T-helper 1 cell treated with Interleukin-12 subunit alpha and Interleukin-12 subunit beta and Interleukin-4 antibody, amounts not matched to agents 30 μg/mL and 1 μg/mL, for 36 hours (primary cell): ENCODE measurements at regions not wholly inside any gene's neighbourhood (a gene's known extent, or its start where the extent isn't known, plus 50 kb on each side); places are given as distances from the start of the nearest gene placed in this dataset.

Experiments used
- H3K27ac Mint-ChIP-seq: one replicate; pipeline ENCODE4 v1.8.0; 2021; ENCODE audit warnings: mild to moderate bottlenecking, mixed read lengths
- H3K27me3 Mint-ChIP-seq: one replicate; pipeline ENCODE4 v1.8.0; 2021; ENCODE audit warnings: low read depth, mixed read lengths
- H3K36me3 Mint-ChIP-seq: one replicate; pipeline ENCODE4 v1.8.0; 2021; ENCODE audit warnings: low read depth, mixed read lengths
- H3K4me1 Mint-ChIP-seq: one replicate; pipeline ENCODE4 v1.8.0; 2021; ENCODE audit warnings: low read depth, mixed read lengths
- H3K4me3 Mint-ChIP-seq: one replicate; pipeline ENCODE4 v1.8.0; 2021; ENCODE audit warnings: mild to moderate bottlenecking, moderate library complexity, mixed read lengths
- H3K9me3 Mint-ChIP-seq: one replicate; pipeline ENCODE4 v1.8.0; 2021; ENCODE audit warnings: mixed read lengths

- Mint-ChIP-seq H3K27me3 (peaks cover 16% of the 10 kb centered on the region), H3K9me3 (peaks cover 5% of the 10 kb centered on the region), H3K27ac (no peak overlapping the region), H3K4me1 (peaks cover 4% of the 10 kb centered on the region), H3K4me3 (no peak overlapping the region), H3K36me3 (no peaks in the 10 kb centered on the region)
Observed at GRCh38 chr11:45085646-45086501, 60.6 kb upstream of the PRDM11 start.

- Mint-ChIP-seq H3K27ac (no peak overlapping the region), H3K27me3 (peaks cover 19% of the 10 kb centered on the region), H3K9me3 (peaks cover 2% of the 10 kb centered on the region), H3K4me1 (peaks cover 3% of the 10 kb centered on the region), H3K4me3 (no peak overlapping the region), H3K36me3 (no peaks in the 10 kb centered on the region)
Observed at GRCh38 chr11:45086526-45086925, 59.9 kb upstream of the PRDM11 start.

DNA sequence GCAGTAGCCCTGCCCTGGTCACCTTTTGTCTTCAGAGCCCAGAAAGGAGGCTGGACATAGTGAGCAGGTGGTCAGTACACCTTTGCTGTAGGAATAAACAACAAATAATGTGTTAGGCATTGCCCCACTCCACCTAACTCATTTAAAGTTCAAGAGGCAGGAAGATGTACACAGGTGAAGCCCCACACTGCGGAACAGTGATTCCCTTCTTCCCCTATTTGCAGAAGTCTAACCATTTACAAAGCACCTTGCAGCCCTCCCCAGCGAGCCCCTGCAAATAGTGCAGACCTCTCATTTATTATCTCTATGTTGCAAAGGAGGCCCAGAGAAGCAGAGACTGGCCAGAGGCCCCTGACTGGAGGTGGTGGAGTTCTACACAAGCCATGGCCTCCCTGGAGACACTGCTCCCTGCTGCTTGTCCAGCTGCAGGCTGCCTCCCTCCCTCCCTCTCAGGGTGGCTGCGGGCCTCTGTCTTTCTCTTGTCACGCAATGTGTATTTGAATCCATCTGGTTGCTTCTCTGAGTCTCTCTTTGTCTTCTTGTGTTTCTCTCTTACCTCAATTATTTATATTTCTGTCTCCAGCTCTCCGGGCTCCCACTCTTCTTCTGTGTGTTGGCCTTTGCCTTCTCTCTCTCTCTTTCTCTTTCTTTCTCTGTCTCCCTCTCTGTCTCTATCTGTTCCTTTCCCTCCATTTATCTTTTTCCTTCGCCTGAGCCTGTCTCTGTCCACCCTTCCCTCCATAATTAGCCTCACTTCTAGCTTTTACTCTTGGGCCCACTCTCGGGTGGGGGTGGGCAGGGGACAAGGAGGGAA, 59.1 kb upstream of the PRDM11 start:
- Mint-ChIP-seq H3K9me3 (no peaks in the 10 kb centered on the region), H3K4me1 (peaks cover 3% of the 10 kb centered on the region), H3K27ac (no peak overlapping the region), H3K4me3 (no peak overlapping the region), H3K36me3 (no peaks in the 10 kb centered on the region), H3K27me3 (peaks cover 20% of the 10 kb centered on the region)

DNA sequence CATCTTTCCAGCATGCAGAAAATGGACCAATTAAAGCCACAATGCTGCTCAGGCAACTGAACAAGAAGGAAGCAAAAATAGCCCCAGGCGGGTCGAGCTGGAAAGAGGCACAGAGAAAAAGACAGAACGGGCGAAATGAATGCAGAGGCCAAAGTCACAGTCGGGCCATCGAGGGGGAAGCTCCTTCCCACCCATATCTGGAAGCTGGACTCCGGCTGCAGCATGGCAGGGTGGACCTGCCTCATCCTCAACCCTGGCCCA, 58.6 kb upstream of the PRDM11 start:
- H3K4me3 Mint-ChIP-seq = no peak overlapping the region
- H3K36me3 Mint-ChIP-seq = no peaks in the 10 kb centered on the region
- no peaks in the 10 kb centered on the region for H3K9me3 Mint-ChIP-seq
- no peak overlapping the region for H3K27ac Mint-ChIP-seq
- peaks cover 17% of the 10 kb centered on the region for H3K27me3 Mint-ChIP-seq
- no peaks in the 10 kb centered on the region for H3K4me1 Mint-ChIP-seq

DNA sequence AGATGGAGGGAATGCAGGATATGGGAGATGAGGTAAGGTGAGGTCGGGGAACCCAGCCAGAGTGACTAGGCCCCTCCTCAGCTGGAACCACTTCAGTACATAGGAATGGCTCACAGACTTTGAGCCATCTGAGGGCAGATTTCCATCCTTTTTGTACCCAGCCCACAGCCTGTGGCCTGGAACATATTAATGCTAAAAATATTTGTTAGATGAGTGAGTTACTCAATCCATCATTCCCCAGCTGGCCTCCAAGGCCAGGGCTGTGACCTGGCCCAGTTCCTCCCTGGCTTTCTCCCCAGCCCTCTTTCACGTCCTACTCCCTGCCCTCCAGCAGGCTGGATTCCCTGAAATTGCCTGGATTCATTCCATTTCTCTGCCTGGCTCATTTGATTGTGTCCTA, 57.2 kb upstream of the PRDM11 start:
- Mint-ChIP-seq H3K4me1 (peaks cover 2% of the 10 kb centered on the region), H3K27ac (no peak overlapping the region), H3K9me3 (no peaks in the 10 kb centered on the region), H3K4me3 (no peak overlapping the region), H3K36me3 (no peaks in the 10 kb centered on the region), H3K27me3 (peaks cover 30% of the 10 kb centered on the region)

DNA sequence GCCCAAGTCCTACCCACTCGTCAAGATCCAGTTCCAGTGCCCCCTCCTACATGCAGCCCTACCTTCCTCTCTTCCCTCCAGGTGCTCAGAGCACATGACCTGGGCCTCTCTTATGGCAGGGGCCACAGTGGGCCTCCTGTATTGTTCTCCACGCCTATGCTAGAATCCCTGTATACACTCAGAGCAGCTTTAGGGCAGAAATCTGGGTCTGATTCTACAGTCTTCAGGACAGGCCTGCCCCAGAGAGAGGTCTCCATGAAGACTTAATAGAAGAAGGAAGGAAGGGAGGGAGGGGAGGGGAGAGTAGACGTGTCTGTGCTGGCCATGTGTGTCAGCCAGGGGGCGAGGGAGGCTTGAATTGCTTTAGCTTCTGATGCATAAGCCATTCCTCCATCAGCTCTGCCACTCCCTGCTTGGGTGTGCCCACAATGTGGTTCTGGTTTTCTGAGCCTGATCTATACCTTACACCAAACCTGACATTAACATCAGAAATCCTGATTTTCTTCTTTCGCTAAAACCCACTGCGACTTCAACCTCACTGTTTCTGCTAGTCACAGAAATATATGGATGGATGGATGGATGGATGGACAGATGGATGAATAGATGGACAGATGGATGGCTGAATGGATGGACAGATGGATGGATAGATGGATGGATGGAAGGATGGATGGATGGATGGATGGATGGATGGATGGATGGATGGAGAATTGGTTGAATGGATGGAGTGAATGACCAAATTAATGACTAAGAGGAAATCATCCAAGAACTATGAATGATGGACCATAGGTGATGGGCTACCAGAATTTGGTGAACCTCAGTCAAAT, 56.6 kb upstream of the PRDM11 start:
- peaks cover 27% of the 10 kb centered on the region for H3K27me3 Mint-ChIP-seq
- no peak overlapping the region for H3K4me3 Mint-ChIP-seq
- no peaks in the 10 kb centered on the region for H3K9me3 Mint-ChIP-seq
- no peak overlapping the region for H3K27ac Mint-ChIP-seq
- peaks cover 2% of the 10 kb centered on the region for H3K4me1 Mint-ChIP-seq
- no peaks in the 10 kb centered on the region for H3K36me3 Mint-ChIP-seq

GRCh38 chr11:45090607-45091006, 55.8 kb upstream of the PRDM11 start:
- Mint-ChIP-seq H3K27ac (no peak overlapping the region), H3K9me3 (no peaks in the 10 kb centered on the region), H3K36me3 (no peaks in the 10 kb centered on the region), H3K27me3 (peaks cover 27% of the 10 kb centered on the region), H3K4me1 (peaks cover 2% of the 10 kb centered on the region), H3K4me3 (no peak overlapping the region)

DNA sequence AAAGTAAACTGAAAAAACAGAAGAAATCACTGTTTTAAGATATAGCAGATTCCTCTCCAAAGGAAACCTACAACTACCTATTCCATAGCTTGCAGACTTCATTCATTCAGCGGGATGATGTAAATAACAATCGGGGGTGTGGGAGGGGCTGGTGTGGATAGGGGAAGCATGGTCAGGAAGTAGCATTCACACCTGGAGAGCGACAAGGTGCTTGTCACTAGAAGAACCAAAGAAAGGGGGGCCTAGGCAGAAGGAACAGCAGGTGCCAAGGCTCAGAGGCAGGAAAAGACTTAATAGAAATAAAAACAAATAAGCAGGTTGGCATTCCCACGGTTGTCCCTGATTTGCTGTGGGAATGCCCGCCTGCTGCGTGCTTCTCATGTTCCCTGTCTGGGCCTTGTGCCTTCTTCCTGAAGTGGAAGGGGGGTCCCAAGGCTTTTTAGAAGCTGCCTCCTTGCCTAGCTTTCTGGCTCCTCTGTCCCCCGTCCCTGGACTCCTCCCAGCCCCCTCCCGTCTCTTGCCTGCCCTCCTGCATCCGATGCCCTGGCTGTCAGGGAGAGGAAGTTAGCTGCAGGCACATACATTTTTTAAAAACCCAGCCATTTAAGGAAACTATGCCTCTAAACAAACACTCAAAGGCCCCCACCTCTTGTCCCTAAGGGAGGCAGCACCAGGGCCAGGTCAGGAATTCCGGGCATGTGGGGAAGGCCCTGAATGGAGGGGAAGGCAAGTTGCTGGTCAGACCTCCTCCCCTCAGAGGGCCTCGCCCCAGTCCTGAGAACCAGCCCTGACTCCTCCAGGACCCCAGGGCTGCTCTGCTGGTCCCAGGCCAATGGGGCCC, 54.7 kb upstream of the PRDM11 start:
- Mint-ChIP-seq H3K27me3 (peaks cover 33% of the 10 kb centered on the region), H3K27ac (no peak overlapping the region), H3K9me3 (no peaks in the 10 kb centered on the region), H3K4me3 (no peak overlapping the region), H3K36me3 (no peaks in the 10 kb centered on the region), H3K4me1 (peaks cover 2% of the 10 kb centered on the region)

- no peaks in the 10 kb centered on the region for H3K36me3 Mint-ChIP-seq
- no peak overlapping the region for H3K27ac Mint-ChIP-seq
- H3K4me3 Mint-ChIP-seq = no peak overlapping the region
- H3K4me1 Mint-ChIP-seq = peaks cover 2% of the 10 kb centered on the region
- H3K27me3 Mint-ChIP-seq = peaks cover 33% of the 10 kb centered on the region
- H3K9me3 Mint-ChIP-seq = no peaks in the 10 kb centered on the region
Observed at GRCh38 chr11:45092404-45092785, 54.0 kb upstream of the PRDM11 start.

DNA sequence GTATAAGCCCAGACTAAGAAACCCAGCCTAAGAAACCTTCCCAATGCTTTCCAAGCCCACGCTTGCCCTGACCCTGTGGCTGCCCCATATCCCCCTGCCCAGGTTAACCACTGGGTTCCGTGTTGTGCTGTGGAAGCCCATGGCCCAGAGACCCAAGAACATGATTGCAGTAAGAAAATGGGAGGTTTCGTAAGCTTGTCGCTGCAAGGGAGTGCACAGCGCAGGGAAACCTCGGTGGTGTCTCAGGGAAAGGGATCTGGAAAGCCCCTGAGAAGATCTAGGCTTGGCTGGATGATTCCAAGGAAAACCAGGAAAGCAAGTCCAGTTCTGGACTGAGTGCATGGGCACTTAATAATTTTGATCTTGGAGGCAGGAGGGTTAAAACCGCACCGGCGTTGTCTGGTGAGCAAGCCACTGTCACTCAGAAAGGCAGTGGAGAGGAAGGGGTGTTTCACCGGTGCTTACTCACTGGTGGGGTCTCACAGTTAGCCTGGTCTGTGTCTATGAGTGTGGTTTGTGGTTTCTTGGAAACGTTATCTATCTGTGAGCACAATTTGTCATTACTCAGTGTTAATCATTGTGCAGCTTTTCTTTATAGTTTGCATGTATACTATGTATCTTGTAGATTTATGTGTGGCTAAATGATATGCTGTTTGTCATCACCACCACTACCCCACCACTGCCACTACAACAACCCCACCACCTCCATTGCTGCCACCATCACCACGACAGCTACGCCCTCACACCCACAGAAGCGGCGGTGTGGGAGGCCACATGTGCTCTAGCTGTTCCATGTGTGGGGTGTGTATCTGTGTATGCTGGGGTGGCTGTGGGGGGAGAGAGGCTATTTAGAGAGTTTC, 53.3 kb upstream of the PRDM11 start:
- no peaks in the 10 kb centered on the region for H3K36me3 Mint-ChIP-seq
- no peak overlapping the region for H3K27ac Mint-ChIP-seq
- no peaks in the 10 kb centered on the region for H3K9me3 Mint-ChIP-seq
- no peak overlapping the region for H3K4me3 Mint-ChIP-seq
- peaks cover 35% of the 10 kb centered on the region for H3K27me3 Mint-ChIP-seq
- peaks cover 2% of the 10 kb centered on the region for H3K4me1 Mint-ChIP-seq

- H3K36me3 Mint-ChIP-seq = no peaks in the 10 kb centered on the region
- H3K4me1 Mint-ChIP-seq = peaks cover 2% of the 10 kb centered on the region
- no peak overlapping the region for H3K27ac Mint-ChIP-seq
- no peaks in the 10 kb centered on the region for H3K9me3 Mint-ChIP-seq
- peaks cover 43% of the 10 kb centered on the region for H3K27me3 Mint-ChIP-seq
- H3K4me3 Mint-ChIP-seq = no peak overlapping the region
Observed at GRCh38 chr11:45093761-45094455, 52.5 kb upstream of the PRDM11 start.

- H3K36me3 Mint-ChIP-seq = no peaks in the 10 kb centered on the region
- no peak overlapping the region for H3K27ac Mint-ChIP-seq
- H3K4me1 Mint-ChIP-seq = peaks cover 2% of the 10 kb centered on the region
- H3K27me3 Mint-ChIP-seq = peaks cover 45% of the 10 kb centered on the region
- H3K4me3 Mint-ChIP-seq = no peak overlapping the region
- no peaks in the 10 kb centered on the region for H3K9me3 Mint-ChIP-seq
Observed at GRCh38 chr11:45094958-45095690, 51.3 kb upstream of the PRDM11 start.
